ENCODE measurements at regions not wholly inside any gene's neighbourhood (a gene's known extent, or its start where the extent isn't known, plus 50 kb on each side); places are given as distances from the start of the nearest gene placed in this dataset.

DNA sequence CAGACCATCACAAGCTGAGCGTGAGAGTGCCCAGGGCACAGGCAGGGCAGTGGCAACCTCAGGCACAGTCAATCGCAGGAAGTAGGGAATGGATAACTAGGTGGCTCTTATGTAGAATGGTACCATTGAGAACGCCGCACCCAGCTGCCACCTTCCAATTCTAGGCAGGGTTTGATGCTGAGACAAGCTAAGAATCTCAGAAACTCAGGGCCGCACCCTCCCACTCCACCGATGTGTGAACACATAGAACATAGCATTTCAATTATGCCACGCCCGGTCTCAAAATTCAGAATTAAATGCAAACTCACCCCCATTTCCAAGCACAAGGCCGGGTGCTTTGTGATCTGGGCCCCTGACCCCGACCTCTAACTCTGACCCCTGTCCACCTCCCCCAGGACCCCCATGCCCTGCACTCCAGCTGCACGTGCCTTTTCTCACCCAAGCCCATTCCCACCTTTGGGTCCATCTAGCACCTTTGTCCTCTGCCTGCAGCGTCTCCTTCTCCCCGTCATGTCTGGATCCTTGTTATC is 178.4 kb downstream of the C16orf95 start:
- Mint-ChIP-seq H3K27ac (no peak overlapping the region), H3K4me3 (ENCODE audit: low read depth) (no peak overlapping the region), H3K36me3 (ENCODE audit: insufficient read depth) (no peaks in the 10 kb centered on the region), H3K4me1 (ENCODE audit: low read depth) (no peaks in the 10 kb centered on the region), H3K27me3 (peaks cover under 1% of the 10 kb centered on the region), H3K9me3 (ENCODE audit: low read depth) (no peaks in the 10 kb centered on the region)
- TF ChIP-seq, protein P1, sequence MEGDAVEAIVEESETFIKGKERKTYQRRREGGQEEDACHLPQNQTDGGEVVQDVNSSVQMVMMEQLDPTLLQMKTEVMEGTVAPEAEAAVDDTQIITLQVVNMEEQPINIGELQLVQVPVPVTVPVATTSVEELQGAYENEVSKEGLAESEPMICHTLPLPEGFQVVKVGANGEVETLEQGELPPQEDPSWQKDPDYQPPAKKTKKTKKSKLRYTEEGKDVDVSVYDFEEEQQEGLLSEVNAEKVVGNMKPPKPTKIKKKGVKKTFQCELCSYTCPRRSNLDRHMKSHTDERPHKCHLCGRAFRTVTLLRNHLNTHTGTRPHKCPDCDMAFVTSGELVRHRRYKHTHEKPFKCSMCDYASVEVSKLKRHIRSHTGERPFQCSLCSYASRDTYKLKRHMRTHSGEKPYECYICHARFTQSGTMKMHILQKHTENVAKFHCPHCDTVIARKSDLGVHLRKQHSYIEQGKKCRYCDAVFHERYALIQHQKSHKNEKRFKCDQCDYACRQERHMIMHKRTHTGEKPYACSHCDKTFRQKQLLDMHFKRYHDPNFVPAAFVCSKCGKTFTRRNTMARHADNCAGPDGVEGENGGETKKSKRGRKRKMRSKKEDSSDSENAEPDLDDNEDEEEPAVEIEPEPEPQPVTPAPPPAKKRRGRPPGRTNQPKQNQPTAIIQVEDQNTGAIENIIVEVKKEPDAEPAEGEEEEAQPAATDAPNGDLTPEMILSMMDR (IDR thresholded peaks at IDR 0.05; ENCODE audit: unreplicated experiment) = no peak
- DNase-seq (ENCODE audit: low spot score, unreplicated experiment) = no peak

DNA sequence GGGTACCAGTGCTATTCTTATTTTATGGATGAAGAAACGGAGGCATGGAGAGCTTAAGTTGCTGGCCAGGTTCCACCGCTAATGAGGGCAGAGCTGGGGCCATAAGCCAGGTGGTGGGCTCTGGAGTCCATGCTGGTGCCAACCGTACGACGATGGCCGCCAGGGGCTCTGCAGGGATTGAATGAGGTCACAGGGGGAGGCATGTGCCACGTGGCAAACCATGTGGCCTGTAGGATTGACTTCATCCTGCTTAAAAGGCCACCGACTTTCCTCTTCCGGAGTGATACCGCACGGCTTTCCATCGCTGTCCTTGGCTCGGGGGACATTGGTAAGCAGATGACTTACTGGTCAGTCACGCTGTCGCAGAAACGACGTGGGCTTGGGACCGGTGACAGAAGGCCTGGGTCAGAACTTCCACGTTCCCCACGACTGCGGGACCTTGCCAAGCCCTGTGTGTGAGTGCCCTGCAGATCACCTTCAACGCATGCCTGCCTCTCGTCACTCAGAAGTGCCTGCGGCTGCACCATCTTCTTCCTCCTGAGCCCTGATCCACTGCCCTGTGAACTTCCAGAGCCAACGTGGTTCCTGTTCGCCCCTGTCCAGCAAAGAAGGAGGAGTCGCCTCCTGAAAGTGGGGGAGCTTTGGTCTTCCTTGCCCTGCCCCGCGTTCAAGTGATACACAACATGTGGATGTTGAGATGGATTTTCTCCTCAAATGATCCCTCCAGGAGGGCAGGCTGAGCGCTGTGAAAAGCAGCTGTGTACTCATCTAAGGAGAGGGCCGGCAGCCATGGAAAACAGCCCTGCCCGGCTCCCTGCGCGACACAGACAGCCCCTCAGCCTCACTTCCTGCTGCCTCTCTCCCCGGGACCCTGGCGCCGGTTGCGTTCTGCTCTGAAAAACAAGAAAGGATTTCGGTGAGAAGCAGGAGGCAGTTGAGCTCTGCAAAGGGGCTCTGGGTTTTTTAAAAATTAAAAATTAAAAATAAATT is 176.7 kb downstream of the C16orf95 start:
- Mint-ChIP-seq H3K9me3 (ENCODE audit: low read depth) (no peaks in the 10 kb centered on the region), H3K27me3 (no peaks in the 10 kb centered on the region), H3K4me1 (ENCODE audit: low read depth) (no peaks in the 10 kb centered on the region), H3K4me3 (ENCODE audit: low read depth) (no peak overlapping the region), H3K27ac (no peak overlapping the region), H3K36me3 (ENCODE audit: insufficient read depth) (no peaks in the 10 kb centered on the region)
- TF ChIP-seq, protein P1 (IDR thresholded peaks at IDR 0.05; ENCODE audit: unreplicated experiment) = no peak
- DNase-seq (ENCODE audit: low spot score, unreplicated experiment) = no peak

DNA sequence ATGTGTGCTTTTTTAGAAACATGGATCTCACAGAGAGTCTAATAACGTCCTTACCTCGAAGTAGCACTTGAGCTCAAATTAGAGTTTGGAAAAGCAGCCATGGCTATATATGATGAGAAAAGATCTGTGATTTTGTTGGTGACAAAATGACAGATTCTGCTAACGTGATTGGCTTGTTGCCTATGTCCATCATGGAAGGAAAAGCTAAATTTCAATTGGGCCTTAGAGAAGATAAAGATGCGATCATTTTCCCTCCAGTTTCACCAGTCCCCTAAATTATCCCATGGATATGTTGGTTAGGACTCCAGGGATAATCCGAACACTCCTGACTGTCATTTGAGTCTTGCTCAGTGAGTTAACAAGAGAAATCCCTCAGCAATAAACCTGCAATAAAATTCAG is 175.8 kb downstream of the C16orf95 start:
- DNase-seq (ENCODE audit: low spot score, unreplicated experiment) = no peak
- H3K4me3 Mint-ChIP-seq (ENCODE audit: low read depth) = no peak overlapping the region
- TF ChIP-seq, protein P1 (IDR thresholded peaks at IDR 0.05; ENCODE audit: unreplicated experiment) = no peak
- H3K27me3 Mint-ChIP-seq = no peaks in the 10 kb centered on the region
- H3K9me3 Mint-ChIP-seq (ENCODE audit: low read depth) = no peaks in the 10 kb centered on the region
- H3K4me1 Mint-ChIP-seq (ENCODE audit: low read depth) = no peaks in the 10 kb centered on the region
- H3K27ac Mint-ChIP-seq = no peak overlapping the region
- H3K36me3 Mint-ChIP-seq (ENCODE audit: insufficient read depth) = no peaks in the 10 kb centered on the region

DNA sequence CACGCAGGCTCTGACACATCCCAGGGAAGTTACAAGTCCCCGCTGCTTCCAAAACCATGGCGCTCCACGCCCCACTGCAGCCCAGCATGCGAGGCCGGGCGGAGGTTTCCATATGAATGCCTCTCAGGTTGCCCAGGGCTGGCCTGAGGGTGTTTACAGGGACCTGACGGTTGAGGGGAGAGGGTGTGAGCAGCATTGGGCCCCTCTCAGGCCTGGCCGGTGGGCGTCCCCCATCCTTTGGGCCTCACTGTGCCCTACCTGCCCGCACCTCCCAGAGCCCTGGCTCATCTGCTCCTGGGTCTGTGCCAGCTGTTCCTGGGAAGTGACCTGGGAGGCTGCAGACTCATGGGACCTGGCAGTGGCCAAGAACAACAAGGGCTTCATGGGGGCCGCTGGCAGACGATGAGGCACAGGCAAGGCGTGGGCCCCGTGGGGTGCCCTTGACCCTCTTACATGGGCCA is 173.5 kb downstream of the C16orf95 start:
- Mint-ChIP-seq H3K9me3 (ENCODE audit: low read depth) (no peaks in the 10 kb centered on the region), H3K27ac (no peak overlapping the region), H3K36me3 (ENCODE audit: insufficient read depth) (no peaks in the 10 kb centered on the region), H3K4me3 (ENCODE audit: low read depth) (no peak overlapping the region), H3K4me1 (ENCODE audit: low read depth) (no peaks in the 10 kb centered on the region), H3K27me3 (no peaks in the 10 kb centered on the region)
- DNase-seq (ENCODE audit: low spot score, unreplicated experiment) = no peak
- TF ChIP-seq, protein P1 (IDR thresholded peaks at IDR 0.05; ENCODE audit: unreplicated experiment) = no peak

DNA sequence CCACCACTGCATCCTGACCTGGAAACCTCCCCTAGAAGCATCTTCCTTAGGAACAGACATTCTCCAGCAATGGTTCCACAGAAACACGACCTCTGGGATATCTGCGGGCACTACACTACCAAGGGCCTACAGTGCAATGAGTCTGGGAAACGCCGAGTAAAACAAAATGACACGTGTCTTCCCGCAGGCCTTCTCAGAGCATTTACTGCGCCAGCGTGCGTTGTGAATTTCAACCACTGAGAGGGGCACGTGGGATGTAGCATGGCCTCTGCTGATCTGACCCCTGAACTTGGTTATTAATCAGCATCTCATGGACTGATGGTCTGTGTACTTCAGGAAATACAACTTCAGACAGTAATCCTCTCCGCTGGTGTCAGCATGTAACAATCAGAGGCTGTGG is 173.0 kb downstream of the C16orf95 start:
- Mint-ChIP-seq H3K4me1 (ENCODE audit: low read depth) (no peaks in the 10 kb centered on the region), H3K27me3 (peaks cover 4% of the 10 kb centered on the region), H3K36me3 (ENCODE audit: insufficient read depth) (peaks cover 2% of the 10 kb centered on the region), H3K9me3 (ENCODE audit: low read depth) (peaks cover 4% of the 10 kb centered on the region), H3K27ac (no peak overlapping the region), H3K4me3 (ENCODE audit: low read depth) (no peak overlapping the region)
- no peak for DNase-seq (ENCODE audit: low spot score, unreplicated experiment)
- TF ChIP-seq, protein P1 (IDR thresholded peaks at IDR 0.05; ENCODE audit: unreplicated experiment) = no peak
